Fibroblast of the aortic adventitia (primary cell): ENCODE measurements at regions not wholly inside any gene's neighbourhood (a gene's known extent, or its start where the extent isn't known, plus 50 kb on each side); places are given as distances from the start of the nearest gene placed in this dataset.

Source experiments
- DNase-seq: peaks from one replicate; pipeline ENCODE4 v3.0.0-alpha.2; 2010; ENCODE audit warnings: low read depth
- H3K4me3 ChIP-seq: 2 replicates; pipeline ENCODE4 v1.5.1; 2011; ENCODE audit warnings: low read depth, mild to moderate bottlenecking, control low read depth, low read length, moderate library complexity
- CTCF ChIP-seq: IDR thresholded peaks from 2 replicates; pipeline ENCODE4 v1.5.1; 2011; ENCODE audit warnings: mild to moderate bottlenecking, low read length, control low read depth, inconsistent platforms; ENCODE audit not compliant: insufficient read depth

DNA sequence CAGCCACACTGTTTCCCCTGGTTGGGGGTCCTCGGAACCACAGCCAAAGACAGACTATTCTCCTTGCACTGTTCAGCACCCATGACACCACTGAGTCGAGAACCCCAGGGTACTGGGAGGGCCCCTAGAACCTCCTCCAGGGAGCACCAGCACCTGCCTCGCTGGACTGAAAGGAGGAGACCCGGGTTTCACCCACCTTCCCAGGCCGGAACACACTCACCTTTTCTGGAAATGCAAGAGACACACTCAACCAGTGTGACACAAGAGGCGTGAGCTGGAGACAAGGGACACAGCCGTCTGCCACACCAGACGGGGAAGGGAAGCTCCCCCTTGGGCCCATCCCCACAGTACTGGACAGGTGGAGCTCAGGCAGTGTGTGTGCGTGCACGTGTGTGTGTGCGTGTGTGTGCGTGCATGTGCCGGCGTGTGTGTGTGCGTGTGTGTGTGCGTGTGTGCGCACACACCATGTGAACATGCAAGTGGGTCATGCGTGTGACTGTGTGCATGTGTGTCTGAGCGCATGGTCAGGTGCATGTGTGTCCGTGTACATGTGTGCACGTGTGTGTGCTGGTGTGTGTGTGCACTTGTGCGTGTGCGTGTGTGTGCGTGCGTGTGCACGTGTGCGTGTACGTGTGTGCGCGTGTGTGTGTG lies 128.8 kb upstream of the NKX1-1 start:
- no peak for DNase-seq
- H3K4me3 ChIP-seq: no peak overlapping the region
- TF ChIP-seq CTCF: no peak

- TF ChIP-seq CTCF: no peak
- no peak overlapping the region for H3K4me3 ChIP-seq
- DNase-seq: no peak
Observed at GRCh38 chr4:1534095-1534872, 128.0 kb upstream of the NKX1-1 start.

GRCh38 chr4:1533501-1534064 lies 127.3 kb upstream of the NKX1-1 start:
- TF ChIP-seq CTCF: no peak
- H3K4me3 ChIP-seq: no peak overlapping the region
- DNase-seq: no peak

GRCh38 chr4:1532549-1533395 lies 126.5 kb upstream of the NKX1-1 start:
- no peak for TF ChIP-seq CTCF
- H3K4me3 ChIP-seq: no peak overlapping the region

DNA sequence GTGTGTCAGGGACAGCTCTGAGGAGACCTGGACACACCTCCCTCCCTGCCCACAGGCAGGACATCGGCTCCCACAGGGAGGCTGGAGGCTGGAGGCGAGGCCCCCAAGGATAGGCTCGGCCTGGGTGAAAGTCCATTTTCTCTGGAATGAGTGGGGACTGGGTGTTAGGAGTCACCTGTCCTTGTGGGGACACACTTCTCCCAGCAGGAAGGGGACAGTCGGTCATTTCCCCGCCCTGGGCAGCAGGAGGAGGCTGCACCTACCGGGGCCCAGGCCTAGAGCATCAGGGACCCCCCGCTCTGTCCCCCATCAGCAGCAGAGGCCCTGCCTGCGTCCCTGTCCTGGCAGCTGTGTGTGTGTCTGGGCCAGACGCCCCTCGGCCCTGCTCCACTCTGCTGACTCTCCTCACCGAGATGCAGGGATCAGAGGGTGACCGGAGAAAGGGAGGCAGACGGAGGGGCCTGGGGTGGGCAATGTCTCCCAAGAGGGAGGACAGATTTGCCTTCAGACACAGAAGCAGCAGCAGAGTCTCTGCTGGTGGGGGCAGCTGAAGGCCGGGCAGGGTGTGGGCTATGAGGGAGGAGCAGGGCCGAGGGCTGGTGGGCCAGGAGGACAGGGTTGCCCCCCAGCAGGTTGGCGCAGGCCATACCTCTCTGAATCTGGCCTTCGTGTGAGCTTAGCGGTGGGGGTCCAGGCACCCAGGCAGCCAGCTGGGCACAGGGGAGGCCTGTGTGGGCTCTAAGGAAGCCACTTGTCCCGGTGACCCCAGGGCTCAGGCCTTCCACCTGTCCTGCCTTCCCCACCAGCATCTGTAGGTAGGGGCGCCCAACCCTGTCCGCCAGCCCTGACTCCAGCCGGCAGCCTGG lies 125.7 kb upstream of the NKX1-1 start:
- no peak overlapping the region for H3K4me3 ChIP-seq
- TF ChIP-seq CTCF: no peak
- DNase-seq: no peak

More at GRCh38 chr4:1532549-1533395, 126.5 kb upstream of the NKX1-1 start:
- DNase-seq: no peak

DNA sequence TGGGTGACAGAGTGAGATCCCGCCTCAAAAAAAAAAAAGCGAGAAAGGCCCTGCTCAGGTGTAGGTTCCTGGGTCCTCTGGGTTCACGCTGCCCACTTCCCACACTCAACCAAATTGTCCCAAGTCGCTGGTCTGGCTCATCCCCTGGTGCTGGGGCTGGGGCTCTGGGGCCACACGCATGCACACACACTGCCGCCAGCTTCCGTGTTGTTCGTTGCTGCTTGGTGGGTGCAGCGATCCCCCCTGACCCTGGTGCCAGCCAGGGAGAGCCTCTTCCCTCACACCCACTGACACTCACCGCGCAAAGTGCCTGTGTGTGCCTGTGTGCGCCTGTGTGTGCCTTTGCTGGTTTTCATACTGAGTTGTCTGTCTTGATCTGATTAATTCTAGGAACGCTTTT lies 124.1 kb upstream of the NKX1-1 start:
- H3K4me3 ChIP-seq: no peak overlapping the region
- TF ChIP-seq CTCF: no peak
- DNase-seq: no peak
